Gastrocnemius medialis (tissue), 4 donors: ENCODE measurements at regions not wholly inside any gene's neighbourhood (a gene's known extent, or its start where the extent isn't known, plus 50 kb on each side); places are given as distances from the start of the nearest gene placed in this dataset.

Experiments
- ATAC-seq, 2 donors: fragments of 150-250 bp; one replicate each; pipeline ENCODE4 v1.9.1; 2016
- DNase-seq, 2 donors: peaks; one replicate each; pipeline ENCODE4 v3.0.0-alpha.2; 2019
- H3K27ac ChIP-seq, 4 donors: fragments of 200-600 bp; sonication (generic); 1 replicate in 1 of 4; 2 replicates in 3 of 4; pipeline ENCODE4 v1.5.1; 2016 to 2018; ENCODE audit warnings: mild to moderate bottlenecking in 2 of 4, moderate library complexity in 1 of 4
- H3K27me3 ChIP-seq, 3 donors: fragments of 200-600 bp; sonication (generic) in 2 of 3; 1 replicate in 1 of 3; 2 replicates in 2 of 3; pipeline versions ENCODE4 v1.5.1 to v1.6.0; 2016 to 2019; ENCODE audit warnings: mild to moderate bottlenecking in 1 of 3, moderate library complexity in 1 of 3
- H3K36me3 ChIP-seq, 2 donors: fragments of 200-600 bp; sonication (generic) in 1 of 2; one replicate each; pipeline ENCODE4 v1.5.1; 2017 to 2018
- H3K4me1 ChIP-seq, 2 donors: fragments of 200-600 bp; sonication (generic) in 1 of 2; one replicate each; pipeline ENCODE4 v1.5.1; 2016 to 2017; ENCODE audit warnings: mild to moderate bottlenecking in 2 of 2
- H3K4me3 ChIP-seq, 4 donors: fragments of 200-600 bp; sonication (generic) in 3 of 4; 1 replicate in 1 of 4; 2 replicates in 3 of 4; pipeline ENCODE4 v1.5.1; 2016 to 2019; ENCODE audit warnings: mild to moderate bottlenecking in 2 of 4
- H3K9me3 ChIP-seq, 3 donors: fragments of 200-600 bp; sonication (generic) in 2 of 3; 1 replicate in 1 of 3; 2 replicates in 2 of 3; pipeline ENCODE4 v1.5.1; 2016 to 2019
- POLR2A ChIP-seq, 2 donors: fragments of 450-650 bp; IDR thresholded peaks; one replicate each; pipeline ENCODE4 v1.6.1; 2017; ENCODE audit warnings: antibody characterized with exemption in 2 of 2, mild to moderate bottlenecking in 2 of 2, moderate library complexity in 2 of 2
- in situ Hi-C, 4 donors: fragments of 200-750 bp; cut with MboI; loops; one replicate each; pipeline versions ENCODE4 v1.15.0 to v1.8.0; 2017; ENCODE audit warnings: low sequenced_read_pairs in 4 of 4
- intact Hi-C: fragments of 100-400 bp; cut with DNase I; formaldehyde crosslinking; loops from one replicate; pipeline ENCODE4 v1.15.1; 2023; ENCODE audit warnings: low total_unique reads
- TF ChIP-seq, protein P1 (sequence below), 5 experiments: fragments of 450-650 bp in 3 of 5; fragments of 200-600 bp in 2 of 5; sonication (generic) in 2 of 5; IDR thresholded peaks in 4 of 5; conservative IDR thresholded peaks in 1 of 5; 1 replicate in 4 of 5; 2 replicates in 1 of 5; pipeline ENCODE4 v1.5.1; 2016 to 2019; ENCODE audit warnings: antibody characterized with exemption in 5 of 5, mild to moderate bottlenecking in 3 of 5, moderate library complexity in 3 of 5

DNA sequence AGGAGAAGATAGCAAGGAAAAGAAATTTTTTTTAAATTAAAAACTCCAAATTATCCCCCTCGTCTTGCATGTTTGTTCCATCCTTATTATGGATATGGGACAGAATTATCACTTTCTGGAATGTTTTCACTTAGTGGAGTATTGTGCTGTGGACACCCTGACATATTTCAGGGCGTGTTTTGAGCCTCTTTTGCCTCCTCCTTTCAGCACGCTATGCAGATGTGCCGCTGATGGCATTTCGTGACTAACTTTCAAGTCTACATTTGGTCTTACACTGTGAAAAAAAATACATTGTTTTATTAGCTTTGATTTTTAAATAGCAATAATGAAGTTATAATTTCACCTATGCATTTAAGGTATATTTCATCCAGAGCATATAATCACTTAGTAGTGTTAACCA is 738.7 kb downstream of the LTN1 start:
- H3K4me3 ChIP-seq: no peak overlapping the region
- in situ Hi-C loops (no loop called here), intact Hi-C loops (no loop called here)
- H3K27ac ChIP-seq: no peak overlapping the region
- ATAC-seq (no peak), DNase-seq (no peak)
- H3K36me3 ChIP-seq: no peaks in the 10 kb centered on the region
- no peaks in the 10 kb centered on the region for H3K4me1 ChIP-seq
- H3K9me3 ChIP-seq: no peaks in the 10 kb centered on the region
- no peaks in the 10 kb centered on the region for H3K27me3 ChIP-seq
- TF ChIP-seq POLR2A (IDR thresholded peaks at IDR 0.05): no peak
- TF ChIP-seq, protein P1, sequence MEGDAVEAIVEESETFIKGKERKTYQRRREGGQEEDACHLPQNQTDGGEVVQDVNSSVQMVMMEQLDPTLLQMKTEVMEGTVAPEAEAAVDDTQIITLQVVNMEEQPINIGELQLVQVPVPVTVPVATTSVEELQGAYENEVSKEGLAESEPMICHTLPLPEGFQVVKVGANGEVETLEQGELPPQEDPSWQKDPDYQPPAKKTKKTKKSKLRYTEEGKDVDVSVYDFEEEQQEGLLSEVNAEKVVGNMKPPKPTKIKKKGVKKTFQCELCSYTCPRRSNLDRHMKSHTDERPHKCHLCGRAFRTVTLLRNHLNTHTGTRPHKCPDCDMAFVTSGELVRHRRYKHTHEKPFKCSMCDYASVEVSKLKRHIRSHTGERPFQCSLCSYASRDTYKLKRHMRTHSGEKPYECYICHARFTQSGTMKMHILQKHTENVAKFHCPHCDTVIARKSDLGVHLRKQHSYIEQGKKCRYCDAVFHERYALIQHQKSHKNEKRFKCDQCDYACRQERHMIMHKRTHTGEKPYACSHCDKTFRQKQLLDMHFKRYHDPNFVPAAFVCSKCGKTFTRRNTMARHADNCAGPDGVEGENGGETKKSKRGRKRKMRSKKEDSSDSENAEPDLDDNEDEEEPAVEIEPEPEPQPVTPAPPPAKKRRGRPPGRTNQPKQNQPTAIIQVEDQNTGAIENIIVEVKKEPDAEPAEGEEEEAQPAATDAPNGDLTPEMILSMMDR (IDR thresholded peaks at IDR 0.05 in 4 of 5, conservative IDR thresholded peaks at IDR 0.05 in 1 of 5): no peak

DNA sequence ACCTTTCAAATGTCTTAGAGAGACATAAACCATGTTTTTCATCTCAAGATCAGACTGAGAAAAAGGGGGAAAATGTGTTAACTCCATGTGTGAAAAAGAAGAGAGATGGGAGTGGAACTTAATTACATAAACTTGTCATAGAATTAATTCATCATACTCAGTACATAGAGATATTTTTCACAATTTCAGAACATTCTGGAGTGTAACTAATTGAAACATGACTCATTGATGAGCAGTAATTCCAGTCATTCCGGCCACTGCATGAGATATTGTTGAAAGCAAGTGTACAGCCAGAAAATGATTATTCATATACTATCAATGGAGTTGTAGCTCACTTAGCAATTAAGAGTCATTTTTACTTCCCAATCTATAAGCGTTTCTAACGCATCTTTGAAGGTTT is 739.3 kb downstream of the LTN1 start:
- in situ Hi-C loops: no loop called here
- no peak for ATAC-seq
- intact Hi-C loops: no loop called here
- no peak for TF ChIP-seq POLR2A (IDR thresholded peaks at IDR 0.05)
- TF ChIP-seq, protein P1 (IDR thresholded peaks at IDR 0.05 in 4 of 5, conservative IDR thresholded peaks at IDR 0.05 in 1 of 5): no peak
- Histone ChIP-seq H3K27ac (no peak overlapping the region), H3K27me3 (no peaks in the 10 kb centered on the region), H3K9me3 (no peaks in the 10 kb centered on the region), H3K36me3 (no peaks in the 10 kb centered on the region), H3K4me1 (no peaks in the 10 kb centered on the region), H3K4me3 (no peak overlapping the region)
- no peak for DNase-seq

DNA sequence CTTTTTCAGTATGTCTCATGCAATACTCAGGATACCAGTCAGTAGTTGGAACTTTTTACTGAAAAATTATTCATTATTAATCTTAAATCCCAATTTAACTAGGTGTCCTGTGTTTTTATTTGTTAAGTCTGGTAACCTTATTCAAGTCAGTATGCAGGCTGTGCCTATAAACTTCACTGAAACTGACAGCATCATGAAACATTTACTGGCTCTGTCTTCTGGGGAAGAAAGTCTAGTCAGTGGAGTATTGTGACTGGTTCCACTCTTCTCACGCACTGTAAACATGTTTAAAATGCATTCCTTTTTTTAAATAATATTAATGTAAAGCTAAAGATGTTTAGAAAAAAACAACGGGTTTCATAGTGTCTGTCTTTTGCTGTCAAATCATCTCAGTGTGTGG is 739.7 kb downstream of the LTN1 start:
- no peak overlapping the region for H3K27ac ChIP-seq
- ATAC-seq (no peak), DNase-seq (no peak)
- H3K4me1 ChIP-seq: no peaks in the 10 kb centered on the region
- H3K9me3 ChIP-seq: no peaks in the 10 kb centered on the region
- H3K27me3 ChIP-seq: no peaks in the 10 kb centered on the region
- TF ChIP-seq, protein P1 (IDR thresholded peaks at IDR 0.05 in 4 of 5, conservative IDR thresholded peaks at IDR 0.05 in 1 of 5): no peak
- TF ChIP-seq POLR2A (IDR thresholded peaks at IDR 0.05): no peak
- in situ Hi-C loops: no loop called here
- H3K36me3 ChIP-seq: no peaks in the 10 kb centered on the region
- intact Hi-C loops: no loop called here
- H3K4me3 ChIP-seq: no peak overlapping the region

DNA sequence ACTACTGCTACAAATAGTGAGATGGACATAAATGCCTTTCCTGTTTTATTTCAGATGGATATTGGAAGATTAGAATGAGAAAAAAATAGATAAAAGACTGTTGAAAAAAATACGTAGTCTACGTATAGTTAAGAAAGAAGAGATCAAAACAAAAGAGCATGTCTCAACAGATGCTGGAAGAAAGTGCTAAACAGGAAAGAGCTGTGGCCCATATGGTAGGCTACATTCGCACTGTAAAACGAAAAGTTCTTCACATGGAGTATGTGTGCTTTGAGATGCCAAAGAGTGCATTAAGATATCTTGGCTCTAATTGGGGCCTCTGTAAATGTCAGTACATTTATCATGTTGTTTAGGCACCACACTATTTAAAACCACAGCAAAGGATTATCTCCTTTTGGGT is 741.7 kb downstream of the LTN1 start:
- Histone ChIP-seq H3K27me3 (no peaks in the 10 kb centered on the region), H3K4me1 (no peaks in the 10 kb centered on the region), H3K27ac (no peak overlapping the region), H3K36me3 (no peaks in the 10 kb centered on the region), H3K9me3 (no peaks in the 10 kb centered on the region), H3K4me3 (no peak overlapping the region)
- TF ChIP-seq, protein P1 (IDR thresholded peaks at IDR 0.05 in 4 of 5, conservative IDR thresholded peaks at IDR 0.05 in 1 of 5): no peak
- no peak for TF ChIP-seq POLR2A (IDR thresholded peaks at IDR 0.05)
- intact Hi-C loops (no loop called here), in situ Hi-C loops (no loop called here)
- no peak for ATAC-seq
- no peak for DNase-seq

DNA sequence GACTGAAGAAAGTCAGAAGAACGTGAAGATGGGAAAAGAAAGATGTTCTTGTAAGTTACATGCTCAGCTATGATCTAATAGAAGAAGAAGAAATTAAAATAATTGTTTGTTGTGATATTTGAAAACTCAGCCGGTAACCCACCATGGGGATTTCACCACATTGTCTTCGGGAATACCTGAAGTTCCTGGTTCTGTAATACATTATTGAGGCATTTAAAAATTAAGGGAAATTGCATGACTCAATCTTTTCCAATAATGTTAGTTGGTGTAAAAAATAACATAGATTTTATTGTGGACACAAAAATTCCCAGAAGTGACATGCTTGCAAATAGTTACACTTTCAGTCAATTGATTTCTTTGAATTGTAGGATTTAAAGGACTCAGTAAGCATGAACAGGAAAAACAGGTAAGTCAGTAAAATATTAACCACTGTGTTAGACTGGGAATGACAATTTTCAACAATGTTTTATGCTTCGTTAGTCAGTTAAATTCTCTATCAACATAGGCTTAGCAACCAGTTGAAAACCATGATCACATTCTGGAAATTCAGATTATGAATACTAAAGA is 745.1 kb downstream of the LTN1 start:
- intact Hi-C loops: no loop called here
- no peak for ATAC-seq

More for the DNA sequence above, 745.1 kb downstream of the LTN1 start:
- H3K4me3 ChIP-seq: no peak overlapping the region
- in situ Hi-C loops: no loop called here
- no peak overlapping the region for H3K27ac ChIP-seq
- H3K9me3 ChIP-seq: no peaks in the 10 kb centered on the region
- H3K27me3 ChIP-seq: no peaks in the 10 kb centered on the region
- no peaks in the 10 kb centered on the region for H3K36me3 ChIP-seq
- no peak for DNase-seq
- no peaks in the 10 kb centered on the region for H3K4me1 ChIP-seq
- TF ChIP-seq, protein P1 (IDR thresholded peaks at IDR 0.05 in 4 of 5, conservative IDR thresholded peaks at IDR 0.05 in 1 of 5): no peak
- TF ChIP-seq POLR2A (IDR thresholded peaks at IDR 0.05): no peak
